Stomach smooth muscle (tissue), 2 donors: ENCODE measurements at regions not wholly inside any gene's neighbourhood (a gene's known extent, or its start where the extent isn't known, plus 50 kb on each side); places are given as distances from the start of the nearest gene placed in this dataset.

Source experiments
- H3K27ac ChIP-seq: one replicate; pipeline ENCODE4 v1.7.0; 2013; ENCODE audit warnings: mild to moderate bottlenecking, low read length, inconsistent platforms
- H3K27me3 ChIP-seq, 2 donors: one replicate each; pipeline ENCODE4 v1.7.0; 2013; ENCODE audit warnings: low read length in 2 of 2; ENCODE audit not compliant: insufficient read depth in 2 of 2, control insufficient read depth in 1 of 2
- H3K36me3 ChIP-seq, 2 donors: one replicate each; pipeline ENCODE4 v1.7.0; 2013; ENCODE audit warnings: low read length in 2 of 2; ENCODE audit not compliant: control insufficient read depth in 2 of 2, insufficient read depth in 2 of 2
- H3K4me1 ChIP-seq: one replicate; pipeline ENCODE4 v1.7.0; 2013; ENCODE audit warnings: low read length; ENCODE audit not compliant: control insufficient read depth, insufficient read depth
- H3K4me3 ChIP-seq, 2 donors: one replicate each; pipeline ENCODE4 v1.7.0; 2013; ENCODE audit warnings: low read length in 2 of 2
- H3K9ac ChIP-seq, 2 donors: one replicate each; pipeline ENCODE4 v1.7.0; 2013; ENCODE audit warnings: low read length in 2 of 2, mild to moderate bottlenecking in 1 of 2
- H3K9me3 ChIP-seq, 2 donors: one replicate each; pipeline ENCODE4 v1.7.0; 2013; ENCODE audit warnings: low read length in 2 of 2; ENCODE audit not compliant: control insufficient read depth in 2 of 2
- donor health status: healthy.
- donor health status: Pancreatic carcinoma.

DNA sequence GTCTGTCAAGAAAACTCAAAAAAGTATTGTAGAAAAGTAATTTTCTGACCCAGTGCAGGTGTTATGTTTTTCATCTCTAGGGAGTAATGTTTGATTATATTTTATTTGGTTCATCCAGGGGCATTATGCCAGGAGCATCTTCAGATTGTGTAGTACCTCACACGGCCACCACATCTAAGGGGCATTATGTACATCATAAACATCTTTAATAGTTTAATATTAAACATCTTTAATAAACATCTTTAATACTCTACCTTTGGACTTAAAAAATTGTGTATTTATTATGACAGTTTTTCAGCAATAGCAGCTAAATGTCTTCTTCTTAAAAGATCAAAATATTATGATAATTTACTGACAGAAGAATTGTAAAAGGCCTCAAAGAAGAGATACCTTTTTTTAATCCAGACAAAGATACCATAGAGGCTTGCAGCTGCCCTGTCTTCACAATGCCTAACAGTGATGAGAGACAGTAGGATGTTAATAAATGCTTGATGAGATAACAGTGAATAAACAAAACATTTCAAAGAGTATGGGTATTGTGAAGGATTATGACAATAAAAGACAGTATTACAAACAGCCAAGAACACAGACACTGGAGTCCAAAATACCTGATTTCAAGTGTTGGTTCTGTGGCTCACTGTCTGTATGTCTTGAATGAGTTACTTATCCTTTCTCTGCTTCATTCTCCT, 240.9 kb upstream of the ADGRL2 start:
- no peak overlapping the region for H3K4me3 ChIP-seq
- H3K9ac ChIP-seq, result no peak overlapping the region
- no peaks in the 10 kb centered on the region for H3K27me3 ChIP-seq
- no peaks in the 10 kb centered on the region for H3K36me3 ChIP-seq
- no peak overlapping the region for H3K27ac ChIP-seq
- H3K4me1 ChIP-seq, result no peaks in the 10 kb centered on the region
- H3K9me3 ChIP-seq, result no peaks in the 10 kb centered on the region

GRCh38 chr1:81558291-81559076, 242.2 kb upstream of the ADGRL2 start:
- no peaks in the 10 kb centered on the region for H3K4me1 ChIP-seq
- H3K9me3 ChIP-seq, result no peaks in the 10 kb centered on the region
- H3K4me3 ChIP-seq, result no peak overlapping the region
- H3K27ac ChIP-seq, result no peak overlapping the region
- no peaks in the 10 kb centered on the region for H3K27me3 ChIP-seq
- no peak overlapping the region for H3K9ac ChIP-seq
- H3K36me3 ChIP-seq, result no peaks in the 10 kb centered on the region

GRCh38 chr1:81556968-81557367, 243.8 kb upstream of the ADGRL2 start:
- Histone ChIP-seq H3K4me1 (no peaks in the 10 kb centered on the region), H3K9me3 (no peaks in the 10 kb centered on the region), H3K27me3 (no peaks in the 10 kb centered on the region), H3K9ac (no peak overlapping the region), H3K4me3 (no peak overlapping the region), H3K27ac (no peak overlapping the region), H3K36me3 (no peaks in the 10 kb centered on the region)

DNA sequence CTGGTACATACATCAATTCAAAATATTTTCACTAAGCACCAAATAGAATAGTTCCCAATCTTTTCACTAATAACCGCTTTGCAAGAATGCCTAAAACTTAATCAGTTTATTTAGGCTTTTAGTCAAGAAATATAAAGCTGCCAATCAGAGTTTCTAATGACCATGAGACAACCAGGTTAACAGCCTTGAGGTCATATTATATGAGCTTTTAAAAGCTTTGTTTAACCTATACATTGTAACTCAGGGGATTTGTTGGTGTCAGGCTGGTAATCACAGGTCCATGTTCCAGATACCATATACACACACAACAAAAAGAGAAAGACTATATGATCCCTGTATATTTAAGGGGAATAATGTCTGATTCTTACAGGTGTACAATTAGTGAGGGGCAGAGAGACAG, 246.2 kb upstream of the ADGRL2 start:
- no peak overlapping the region for H3K27ac ChIP-seq

GRCh38 chr1:81554108-81554507, 246.6 kb upstream of the ADGRL2 start:
- no peak overlapping the region for H3K4me3 ChIP-seq
- no peak overlapping the region for H3K9ac ChIP-seq

More for the DNA sequence above, 246.2 kb upstream of the ADGRL2 start:
- no peaks in the 10 kb centered on the region for H3K27me3 ChIP-seq
- no peaks in the 10 kb centered on the region for H3K9me3 ChIP-seq
- H3K4me3 ChIP-seq, result no peak overlapping the region
- no peak overlapping the region for H3K9ac ChIP-seq
- no peaks in the 10 kb centered on the region for H3K4me1 ChIP-seq
- no peaks in the 10 kb centered on the region for H3K36me3 ChIP-seq

GRCh38 chr1:81553503-81553902, 247.2 kb upstream of the ADGRL2 start:
- Histone ChIP-seq H3K27me3 (no peaks in the 10 kb centered on the region), H3K27ac (no peak overlapping the region), H3K36me3 (no peaks in the 10 kb centered on the region), H3K9ac (no peak overlapping the region), H3K9me3 (no peaks in the 10 kb centered on the region), H3K4me1 (no peaks in the 10 kb centered on the region), H3K4me3 (no peak overlapping the region)

More at GRCh38 chr1:81554108-81554507, 246.6 kb upstream of the ADGRL2 start:
- Histone ChIP-seq H3K27me3 (no peaks in the 10 kb centered on the region), H3K27ac (no peak overlapping the region), H3K4me1 (no peaks in the 10 kb centered on the region), H3K9me3 (no peaks in the 10 kb centered on the region), H3K36me3 (no peaks in the 10 kb centered on the region)

- Histone ChIP-seq H3K27ac (no peak overlapping the region), H3K4me3 (no peak overlapping the region), H3K9me3 (no peaks in the 10 kb centered on the region), H3K27me3 (no peaks in the 10 kb centered on the region), H3K36me3 (no peaks in the 10 kb centered on the region), H3K9ac (no peak overlapping the region), H3K4me1 (no peaks in the 10 kb centered on the region)
These were observed 248.8 kb upstream of the ADGRL2 start for GRCh38 chr1:81551946-81552345.

DNA sequence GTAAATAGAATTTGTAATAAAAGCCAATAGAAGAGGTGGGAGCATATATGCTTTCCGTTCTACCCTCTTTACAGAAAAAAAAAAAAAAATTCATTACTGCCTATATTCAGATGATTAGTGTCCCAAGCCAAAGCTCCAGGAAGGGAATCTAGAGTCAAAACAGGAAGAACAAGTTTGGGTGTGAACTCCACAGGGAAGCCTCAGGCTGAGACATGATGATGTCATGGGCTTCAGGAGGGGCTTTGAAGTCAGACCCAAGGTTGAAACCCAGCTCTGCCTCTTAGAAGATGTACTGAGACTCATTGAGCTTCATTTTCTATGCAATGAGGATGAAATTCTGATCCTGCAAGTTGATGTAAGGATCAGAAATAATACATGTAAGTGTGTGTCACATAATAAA, 250.0 kb upstream of the ADGRL2 start:
- Histone ChIP-seq H3K9me3 (no peaks in the 10 kb centered on the region), H3K4me1 (no peaks in the 10 kb centered on the region), H3K36me3 (no peaks in the 10 kb centered on the region), H3K9ac (no peak overlapping the region), H3K27me3 (no peaks in the 10 kb centered on the region), H3K27ac (no peak overlapping the region), H3K4me3 (no peak overlapping the region)

GRCh38 chr1:81549588-81550127, 251.1 kb upstream of the ADGRL2 start:
- Histone ChIP-seq H3K4me3 (no peak overlapping the region), H3K27me3 (no peaks in the 10 kb centered on the region), H3K9ac (no peak overlapping the region), H3K27ac (no peak overlapping the region), H3K36me3 (no peaks in the 10 kb centered on the region), H3K9me3 (no peaks in the 10 kb centered on the region), H3K4me1 (no peaks in the 10 kb centered on the region)

GRCh38 chr1:81548918-81549587, 251.7 kb upstream of the ADGRL2 start:
- H3K27me3 ChIP-seq, result no peaks in the 10 kb centered on the region
- no peaks in the 10 kb centered on the region for H3K9me3 ChIP-seq
- H3K9ac ChIP-seq, result no peak overlapping the region
- H3K36me3 ChIP-seq, result no peaks in the 10 kb centered on the region
- no peak overlapping the region for H3K4me3 ChIP-seq
- H3K27ac ChIP-seq, result no peak overlapping the region
- H3K4me1 ChIP-seq, result no peaks in the 10 kb centered on the region
